ENCODE measurements at regions not wholly inside any gene's neighbourhood (a gene's known extent, or its start where the extent isn't known, plus 50 kb on each side); places are given as distances from the start of the nearest gene placed in this dataset.

GRCh38 chr10:129393812-129394211 is 73.2 kb upstream of the MGMT start:
- TF ChIP-seq CTCF (IDR thresholded peaks at IDR 0.05; ENCODE audit: poor library complexity, severe bottlenecking): no peak
- no peaks in the 10 kb centered on the region for H3K36me3 ChIP-seq (ENCODE audit: low read depth)
- ATAC-seq (ENCODE audit: low read depth): no peak
- DNase-seq (ENCODE audit: low spot score): no peak
- no peaks in the 10 kb centered on the region for H3K9me3 ChIP-seq (ENCODE audit: severe bottlenecking)
- H3K27ac ChIP-seq (ENCODE audit: poor library complexity, severe bottlenecking): no peak overlapping the region
- H3K27me3 ChIP-seq (ENCODE audit: insufficient read depth, poor library complexity, severe bottlenecking): peaks cover 30% of the 10 kb centered on the region
- no peak overlapping the region for H3K4me3 ChIP-seq (ENCODE audit: severe bottlenecking)
- H3K4me1 ChIP-seq (ENCODE audit: insufficient read depth, poor library complexity, severe bottlenecking): no peaks in the 10 kb centered on the region

- DNase-seq (ENCODE audit: low spot score) (no peak), ATAC-seq (ENCODE audit: low read depth) (no peak)
These were observed 72.3 kb upstream of the MGMT start for GRCh38 chr10:129394518-129395328.

DNA sequence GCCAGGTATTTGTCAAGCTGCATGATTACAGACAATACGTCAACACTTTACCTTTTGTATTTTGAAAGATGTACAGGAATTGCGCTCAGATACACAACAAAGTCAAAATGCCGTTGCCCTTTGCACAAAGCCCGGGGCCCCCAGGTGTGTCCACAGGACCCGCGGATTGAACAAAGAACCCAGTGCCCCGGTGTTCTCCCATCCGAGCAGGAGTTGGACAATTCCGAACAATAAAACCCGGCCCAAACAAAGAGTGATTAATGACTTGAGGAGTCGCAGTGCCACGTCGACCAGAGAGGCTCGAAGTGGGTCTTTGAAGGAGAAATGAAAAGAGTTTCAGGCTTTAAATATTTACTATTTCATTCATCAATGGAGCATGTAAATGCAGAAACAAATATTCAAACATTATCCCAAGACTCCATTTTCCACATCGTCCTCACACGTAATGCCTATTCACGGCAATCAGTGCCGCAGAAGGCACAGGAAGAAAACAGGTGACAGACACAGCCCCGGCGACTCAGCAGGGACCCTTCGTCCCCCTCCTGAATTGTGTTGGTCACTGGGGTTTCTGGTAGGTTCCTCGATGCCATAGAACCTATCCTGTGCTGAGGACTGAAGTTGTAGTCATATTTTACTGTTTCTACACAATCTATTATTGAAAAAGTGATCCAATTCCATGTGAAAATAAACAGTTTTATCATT is 70.9 kb upstream of the MGMT start:
- Histone ChIP-seq H3K27me3 (ENCODE audit: insufficient read depth, poor library complexity, severe bottlenecking) (peaks cover 30% of the 10 kb centered on the region), H3K9me3 (ENCODE audit: severe bottlenecking) (no peaks in the 10 kb centered on the region), H3K36me3 (ENCODE audit: low read depth) (no peaks in the 10 kb centered on the region), H3K4me3 (ENCODE audit: severe bottlenecking) (no peak overlapping the region), H3K27ac (ENCODE audit: poor library complexity, severe bottlenecking) (no peak overlapping the region), H3K4me1 (ENCODE audit: insufficient read depth, poor library complexity, severe bottlenecking) (no peaks in the 10 kb centered on the region)
- ATAC-seq (ENCODE audit: low read depth) (no peak), DNase-seq (ENCODE audit: low spot score) (no peak)
- no peak for TF ChIP-seq CTCF (IDR thresholded peaks at IDR 0.05; ENCODE audit: poor library complexity, severe bottlenecking)

More at GRCh38 chr10:129394518-129395328, 72.3 kb upstream of the MGMT start:
- Histone ChIP-seq H3K4me1 (ENCODE audit: insufficient read depth, poor library complexity, severe bottlenecking) (no peaks in the 10 kb centered on the region), H3K9me3 (ENCODE audit: severe bottlenecking) (no peaks in the 10 kb centered on the region), H3K27ac (ENCODE audit: poor library complexity, severe bottlenecking) (no peak overlapping the region), H3K4me3 (ENCODE audit: severe bottlenecking) (no peak overlapping the region), H3K36me3 (ENCODE audit: low read depth) (no peaks in the 10 kb centered on the region), H3K27me3 (ENCODE audit: insufficient read depth, poor library complexity, severe bottlenecking) (peaks cover 30% of the 10 kb centered on the region)
- TF ChIP-seq CTCF (IDR thresholded peaks at IDR 0.05; ENCODE audit: poor library complexity, severe bottlenecking): no peak

DNA sequence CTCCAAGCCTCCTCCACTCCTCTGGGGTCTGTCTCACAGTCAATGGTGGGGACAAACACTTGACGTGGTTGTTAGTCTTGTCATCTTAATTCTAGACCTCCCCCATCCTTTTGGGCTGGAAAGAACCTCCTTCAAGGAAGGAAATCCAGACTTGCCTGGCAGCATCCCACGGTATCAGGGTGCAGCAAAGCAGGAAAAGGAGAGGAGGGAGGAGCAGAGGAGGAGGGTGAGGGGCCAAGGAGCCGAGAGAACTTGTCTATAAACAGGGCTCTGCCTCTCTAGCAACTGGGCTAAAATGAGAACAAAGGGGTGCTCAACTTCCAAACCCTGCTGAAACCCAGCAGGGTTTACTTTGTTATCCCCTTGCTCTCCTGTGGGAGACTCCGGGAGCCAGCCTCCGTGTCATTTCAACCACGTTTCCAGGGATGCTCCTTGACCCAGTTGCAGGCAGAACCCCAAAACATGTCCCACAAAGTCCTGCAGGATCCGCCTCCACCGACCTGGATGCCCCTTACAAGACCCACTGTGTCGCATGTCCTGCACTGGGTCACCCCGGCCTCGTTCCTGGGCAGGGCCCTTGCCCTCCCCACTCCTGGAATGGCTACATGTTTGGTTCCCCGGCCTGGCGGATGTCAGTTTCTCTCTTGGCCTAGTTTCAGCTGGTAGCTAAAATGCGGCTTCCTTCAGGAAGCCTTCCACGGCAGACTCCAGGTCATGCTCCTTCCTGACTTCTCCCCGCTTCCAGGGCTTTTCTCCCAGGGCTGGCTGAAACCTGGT is 69.7 kb upstream of the MGMT start:
- TF ChIP-seq CTCF (IDR thresholded peaks at IDR 0.05; ENCODE audit: poor library complexity, severe bottlenecking): no peak
- no peak overlapping the region for H3K27ac ChIP-seq (ENCODE audit: poor library complexity, severe bottlenecking)
- no peaks in the 10 kb centered on the region for H3K36me3 ChIP-seq (ENCODE audit: low read depth)
- peaks cover 30% of the 10 kb centered on the region for H3K27me3 ChIP-seq (ENCODE audit: insufficient read depth, poor library complexity, severe bottlenecking)
- no peak overlapping the region for H3K4me3 ChIP-seq (ENCODE audit: severe bottlenecking)
- no peaks in the 10 kb centered on the region for H3K9me3 ChIP-seq (ENCODE audit: severe bottlenecking)
- H3K4me1 ChIP-seq (ENCODE audit: insufficient read depth, poor library complexity, severe bottlenecking): no peaks in the 10 kb centered on the region
- ATAC-seq (ENCODE audit: low read depth): no peak
- no peak for DNase-seq (ENCODE audit: low spot score)

Measured in RWPE2 (cell line).